Thyroid gland (tissue), 4 donors: ENCODE measurements at regions not wholly inside any gene's neighbourhood (a gene's known extent, or its start where the extent isn't known, plus 50 kb on each side); places are given as distances from the start of the nearest gene placed in this dataset.

Experiments
- DNase-seq, 2 donors: peaks; one replicate each; pipeline ENCODE4 v3.0.0-alpha.2; 2019
- H3K27ac ChIP-seq, 3 donors: fragments of 200-600 bp; sonication (generic); 1 replicate in 2 of 3; 2 replicates in 1 of 3; pipeline ENCODE4 v1.5.1; 2016 to 2019; ENCODE audit warnings: mild to moderate bottlenecking in 1 of 3, moderate library complexity in 1 of 3
- H3K27me3 ChIP-seq: fragments of 200-600 bp; sonication (generic); one replicate; pipeline ENCODE4 v1.5.1; 2019
- H3K36me3 ChIP-seq, 2 donors: fragments of 200-600 bp; sonication (generic); one replicate each; pipeline ENCODE4 v1.5.1; 2016 to 2019
- H3K4me1 ChIP-seq, 2 donors: fragments of 200-600 bp; sonication (generic); one replicate each; pipeline ENCODE4 v1.5.1; 2017 to 2019
- H3K4me3 ChIP-seq, 3 donors: fragments of 200-600 bp; sonication (generic); replicated peaks in 1 of 3; 1 replicate in 2 of 3; 2 replicates in 1 of 3; pipeline ENCODE4 v1.5.1; 2016; ENCODE audit warnings: mild to moderate bottlenecking in 1 of 3
- H3K9me3 ChIP-seq: fragments of 200-600 bp; sonication (generic); one replicate; pipeline ENCODE4 v1.5.1; 2017
- POLR2A ChIP-seq, 2 donors: fragments of 450-650 bp; IDR thresholded peaks; one replicate each; pipeline ENCODE4 v1.6.1; 2017; ENCODE audit warnings: antibody characterized with exemption in 2 of 2, mild to moderate bottlenecking in 2 of 2, moderate library complexity in 1 of 2
- WGBS, 2 donors: methylation state at CpG; one replicate each; pipeline ENCODE4 v1.1.5; 2017; 5-methylcytosine and 5-hydroxymethylcytosine counted together
- intact Hi-C: fragments of 100-400 bp; cut with DNase I; formaldehyde crosslinking; loops from one replicate; pipeline ENCODE4 v1.15.1; 2023
- TF ChIP-seq, protein P1 (sequence below), 6 experiments: fragments of 200-600 bp in 3 of 6; fragments of 450-650 bp in 3 of 6; sonication (generic) in 3 of 6; IDR thresholded peaks; one replicate each; pipeline ENCODE4 v1.5.1; 2016 to 2019; ENCODE audit warnings: antibody characterized with exemption in 6 of 6, mild to moderate bottlenecking in 2 of 6, inconsistent platforms in 1 of 6, moderate library complexity in 1 of 6

DNA sequence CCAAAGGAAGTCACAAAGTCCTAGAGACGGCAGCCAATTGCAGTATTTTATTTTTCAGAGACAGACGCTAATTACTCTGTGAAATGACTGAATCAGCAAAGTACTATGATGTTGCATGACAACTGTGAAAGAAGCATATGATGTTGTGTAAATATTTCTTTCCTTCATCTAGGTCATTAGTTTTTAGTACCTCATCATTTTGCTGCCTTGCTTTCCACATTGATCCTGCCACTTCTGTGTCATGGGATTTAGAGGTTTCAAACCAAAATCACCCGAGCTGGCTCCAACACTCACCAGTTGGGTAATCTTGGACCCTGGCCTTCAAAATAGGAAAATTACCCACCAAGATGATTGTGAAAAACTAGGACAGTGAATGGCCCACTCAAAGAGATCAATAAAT is 585.2 kb downstream of the ACTL7B start:
- peaks cover 7 to 10% of the 10 kb centered on the region in 2 donors for H3K4me1 ChIP-seq
- H3K36me3 ChIP-seq, result no peaks in the 10 kb centered on the region
- intact Hi-C loops, result no loop called here
- H3K9me3 ChIP-seq, result no peaks in the 10 kb centered on the region
- 96% methylated on average over 3 of the region's 3 CpGs for WGBS, 2 donors
- H3K27ac ChIP-seq, result no peak overlapping the region
- TF ChIP-seq, protein P1, sequence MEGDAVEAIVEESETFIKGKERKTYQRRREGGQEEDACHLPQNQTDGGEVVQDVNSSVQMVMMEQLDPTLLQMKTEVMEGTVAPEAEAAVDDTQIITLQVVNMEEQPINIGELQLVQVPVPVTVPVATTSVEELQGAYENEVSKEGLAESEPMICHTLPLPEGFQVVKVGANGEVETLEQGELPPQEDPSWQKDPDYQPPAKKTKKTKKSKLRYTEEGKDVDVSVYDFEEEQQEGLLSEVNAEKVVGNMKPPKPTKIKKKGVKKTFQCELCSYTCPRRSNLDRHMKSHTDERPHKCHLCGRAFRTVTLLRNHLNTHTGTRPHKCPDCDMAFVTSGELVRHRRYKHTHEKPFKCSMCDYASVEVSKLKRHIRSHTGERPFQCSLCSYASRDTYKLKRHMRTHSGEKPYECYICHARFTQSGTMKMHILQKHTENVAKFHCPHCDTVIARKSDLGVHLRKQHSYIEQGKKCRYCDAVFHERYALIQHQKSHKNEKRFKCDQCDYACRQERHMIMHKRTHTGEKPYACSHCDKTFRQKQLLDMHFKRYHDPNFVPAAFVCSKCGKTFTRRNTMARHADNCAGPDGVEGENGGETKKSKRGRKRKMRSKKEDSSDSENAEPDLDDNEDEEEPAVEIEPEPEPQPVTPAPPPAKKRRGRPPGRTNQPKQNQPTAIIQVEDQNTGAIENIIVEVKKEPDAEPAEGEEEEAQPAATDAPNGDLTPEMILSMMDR (IDR thresholded peaks at IDR 0.05), result no peak
- TF ChIP-seq POLR2A (IDR thresholded peaks at IDR 0.05), result no peak
- no peak for DNase-seq
- no peak overlapping the region for H3K4me3 ChIP-seq
- no peaks in the 10 kb centered on the region for H3K27me3 ChIP-seq

DNA sequence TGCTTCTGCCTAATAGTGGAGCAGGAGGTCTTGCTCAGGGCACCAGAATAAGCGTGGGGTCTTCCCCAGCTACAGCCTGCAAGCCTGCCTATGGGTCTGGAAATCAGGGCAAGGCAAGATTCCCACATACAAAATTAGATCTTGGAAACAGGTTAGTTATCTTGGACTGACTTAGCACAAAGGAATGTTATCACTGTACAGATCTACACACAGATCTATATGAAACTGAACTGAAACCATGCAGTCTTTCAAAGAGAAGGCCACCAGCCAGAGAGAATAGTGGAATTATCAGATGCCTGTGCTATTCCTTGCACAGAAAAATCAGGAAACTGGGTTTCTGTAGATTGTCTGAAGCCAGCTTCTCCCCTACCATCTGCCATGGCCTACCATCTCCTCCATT is 585.7 kb downstream of the ACTL7B start:
- Histone ChIP-seq H3K4me3 (no peak overlapping the region), H3K27ac (no peak overlapping the region), H3K4me1 (peaks cover 7 to 10% of the 10 kb centered on the region in 2 donors), H3K27me3 (no peaks in the 10 kb centered on the region), H3K36me3 (no peaks in the 10 kb centered on the region), H3K9me3 (no peaks in the 10 kb centered on the region)
- TF ChIP-seq POLR2A (IDR thresholded peaks at IDR 0.05), result no peak
- TF ChIP-seq, protein P1 (IDR thresholded peaks at IDR 0.05), result no peak
- WGBS, 2 donors, result 90 to 100% methylated on average over 1 of the region's 1 CpG
- intact Hi-C loops, result no loop called here
- DNase-seq, result no peak

DNA sequence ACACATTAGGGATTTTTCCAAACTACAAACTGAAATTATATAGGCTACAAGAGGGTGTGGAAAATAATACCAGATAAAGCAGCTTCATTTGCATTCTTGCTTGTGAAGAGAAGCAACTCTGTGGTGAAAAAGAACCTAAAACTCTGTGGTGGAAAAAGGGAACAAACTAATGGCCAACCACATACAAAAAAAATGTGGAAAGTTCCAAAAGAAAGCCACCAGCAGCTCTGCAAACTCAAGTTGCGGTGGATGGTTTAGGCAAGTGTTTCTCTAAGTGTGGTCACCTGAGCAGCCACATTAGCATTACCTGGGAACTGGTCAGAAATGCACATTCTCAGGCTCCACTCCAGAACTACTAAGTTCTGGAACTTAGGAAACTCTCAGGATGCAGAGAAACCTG is 586.4 kb downstream of the ACTL7B start:
- Histone ChIP-seq H3K4me1 (peaks cover 7 to 10% of the 10 kb centered on the region in 2 donors), H3K27me3 (no peaks in the 10 kb centered on the region), H3K36me3 (no peaks in the 10 kb centered on the region), H3K9me3 (no peaks in the 10 kb centered on the region), H3K27ac (no peak overlapping the region), H3K4me3 (no peak overlapping the region)
- DNase-seq, result no peak
- intact Hi-C loops, result no loop called here
- TF ChIP-seq, protein P1 (IDR thresholded peaks at IDR 0.05), result no peak
- TF ChIP-seq POLR2A (IDR thresholded peaks at IDR 0.05), result no peak
- WGBS, 2 donors, result 78 to 100% methylated on average over 1 of the region's 1 CpG

DNA sequence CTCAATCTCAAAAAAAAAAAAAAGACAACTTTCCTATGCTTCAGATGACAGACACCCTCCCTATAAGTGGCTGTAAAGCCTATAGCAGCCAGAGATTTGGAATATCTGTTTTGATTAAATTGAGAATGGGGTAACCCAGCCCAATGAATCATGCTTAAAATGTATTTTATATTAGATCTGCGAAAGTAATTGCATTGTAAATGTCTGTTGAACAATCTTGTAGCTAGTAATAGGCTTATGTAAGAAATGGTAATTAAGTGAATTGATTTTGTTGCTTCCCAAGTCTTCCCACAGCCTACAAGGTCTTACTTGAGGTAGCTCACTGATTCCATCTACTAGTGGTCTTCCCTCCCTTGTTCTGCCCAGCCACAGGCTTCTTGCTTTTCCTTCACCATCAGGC is 590.7 kb downstream of the ACTL7B start:
- intact Hi-C loops, result no loop called here

DNA sequence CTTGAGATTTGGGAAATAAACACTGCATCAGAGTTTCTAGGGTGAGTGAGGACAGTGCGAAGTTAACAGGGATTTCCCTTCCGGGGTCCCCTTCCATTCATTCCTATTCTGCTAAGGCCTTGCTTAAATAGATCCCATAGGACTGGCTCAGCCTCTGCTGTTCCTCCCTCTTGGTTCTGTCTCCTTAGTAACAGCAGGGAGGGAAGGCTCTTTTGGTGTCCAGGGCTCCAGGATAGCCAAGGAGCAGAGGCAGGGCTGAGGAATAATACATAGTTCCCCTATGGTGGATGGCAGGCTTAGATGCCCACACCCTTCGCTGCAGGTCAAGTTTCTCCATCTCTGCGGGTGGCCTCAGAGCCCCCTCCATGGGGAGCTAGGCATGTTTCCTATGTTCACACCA is 591.7 kb downstream of the ACTL7B start:
- TF ChIP-seq, protein P1 (IDR thresholded peaks at IDR 0.05), result no peak
- TF ChIP-seq POLR2A (IDR thresholded peaks at IDR 0.05), result no peak
- Histone ChIP-seq H3K4me3 (no peak overlapping the region), H3K4me1 (no peaks in the 10 kb centered on the region), H3K27me3 (no peaks in the 10 kb centered on the region), H3K9me3 (no peaks in the 10 kb centered on the region), H3K27ac (no peak overlapping the region), H3K36me3 (no peaks in the 10 kb centered on the region)
- 95 to 100% methylated on average over 4 of the region's 4 CpGs for WGBS, 2 donors
- intact Hi-C loops, result no loop called here
- no peak for DNase-seq

More for the DNA sequence above, 590.7 kb downstream of the ACTL7B start:
- H3K4me1 ChIP-seq, result no peaks in the 10 kb centered on the region
- no peaks in the 10 kb centered on the region for H3K27me3 ChIP-seq
- H3K36me3 ChIP-seq, result no peaks in the 10 kb centered on the region
- H3K9me3 ChIP-seq, result no peaks in the 10 kb centered on the region
- no peak for TF ChIP-seq POLR2A (IDR thresholded peaks at IDR 0.05)
- H3K27ac ChIP-seq, result no peak overlapping the region
- WGBS, 2 donors, result 94% methylated on average over 1 of the region's 1 CpG
- H3K4me3 ChIP-seq, result no peak overlapping the region
- no peak for DNase-seq

DNA sequence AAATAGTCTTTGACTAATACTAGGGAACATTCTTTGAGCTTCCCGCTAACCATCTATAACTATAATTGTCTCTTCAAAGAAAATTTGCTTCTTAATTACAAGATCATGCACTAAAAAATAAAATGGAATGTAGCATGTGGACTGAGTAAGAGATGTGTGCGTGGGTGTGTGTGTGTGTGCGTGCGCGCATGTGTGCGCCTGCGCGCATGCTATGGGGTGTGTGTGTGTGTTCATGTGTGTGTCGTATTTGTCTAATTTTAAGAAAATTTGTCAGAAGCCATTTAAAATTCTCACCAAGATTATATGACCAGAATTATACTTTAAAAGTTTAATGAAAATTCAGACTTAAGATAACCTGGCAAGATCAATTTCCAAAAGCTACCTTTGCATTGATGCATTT is 593.0 kb downstream of the ACTL7B start:
- Histone ChIP-seq H3K27ac (no peak overlapping the region), H3K9me3 (no peaks in the 10 kb centered on the region), H3K4me3 (no peak overlapping the region), H3K36me3 (no peaks in the 10 kb centered on the region), H3K27me3 (no peaks in the 10 kb centered on the region), H3K4me1 (no peaks in the 10 kb centered on the region)
- intact Hi-C loops, result no loop called here
- DNase-seq, result no peak
- WGBS, 2 donors, result 97% methylated on average over 9 of the region's 9 CpGs
- no peak for TF ChIP-seq POLR2A (IDR thresholded peaks at IDR 0.05)
- TF ChIP-seq, protein P1 (IDR thresholded peaks at IDR 0.05), result no peak
